Activated CD8-positive, alpha-beta memory T cell treated with anti-CD3 and anti-CD28 coated beads for 1 hour (primary cell): ENCODE measurements at regions not wholly inside any gene's neighbourhood (a gene's known extent, or its start where the extent isn't known, plus 50 kb on each side); places are given as distances from the start of the nearest gene placed in this dataset.
"Not testable (repeated sequence)": the region's sequence is repeated elsewhere in the genome, so short reads cannot be mapped to it uniquely, and the experiment has no call there.

Experiments
- DNase-seq, 2 donors: peaks; one replicate each; pipeline ENCODE4 v3.0.0-alpha.2; 2020; ENCODE audit warnings: low read depth in 1 of 2; ENCODE audit errors: extremely low read depth in 1 of 2

GRCh38 chr9:94183240-94183999 lies 75.7 kb upstream of the ZNF169 start:
- no peak for DNase-seq

- no peak for DNase-seq
Observed at GRCh38 chr9:94188246-94188645, 70.9 kb upstream of the ZNF169 start.

GRCh38 chr9:94191706-94192105 lies 67.4 kb upstream of the ZNF169 start:
- DNase-seq, result not testable (repeated sequence)

DNA sequence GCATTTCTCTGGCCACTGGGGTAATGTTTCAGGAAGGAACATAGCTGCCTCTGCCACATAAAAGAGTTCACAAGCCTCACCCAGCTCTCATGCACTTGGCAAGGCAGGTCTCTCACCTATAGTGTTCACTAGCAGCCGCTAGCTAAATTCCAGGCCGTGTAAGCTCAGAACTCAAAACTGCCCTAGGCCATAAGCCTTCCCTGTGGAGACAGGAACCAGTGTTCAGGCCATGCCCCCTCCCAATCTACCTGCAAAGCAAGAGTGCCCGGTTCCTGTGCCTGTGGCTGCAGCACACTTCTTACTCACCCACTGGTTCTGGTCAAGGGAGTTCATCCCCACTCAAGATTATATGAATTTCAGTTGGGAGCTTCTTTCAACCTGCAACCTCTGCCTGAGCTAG lies 60.7 kb upstream of the ZNF169 start:
- DNase-seq, result no peak

DNA sequence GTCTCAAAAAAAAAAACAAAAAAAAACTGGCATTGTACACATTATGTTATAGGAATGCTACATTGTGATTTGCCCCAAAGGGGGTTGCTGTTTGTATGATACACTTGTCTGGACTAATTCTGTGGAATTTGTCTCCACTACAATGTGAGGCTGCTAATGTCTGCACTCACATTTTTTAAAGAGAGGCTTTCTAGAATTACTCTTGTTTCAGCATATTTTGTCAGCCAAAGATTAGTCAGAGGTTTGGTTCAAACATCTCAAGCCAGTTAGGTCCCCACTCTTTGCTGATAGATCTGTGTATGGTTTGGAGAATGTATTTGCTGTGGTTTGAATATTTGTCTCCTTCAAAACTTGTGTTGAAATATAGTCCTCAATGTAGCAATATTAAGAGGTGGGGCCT lies 59.3 kb upstream of the ZNF169 start:
- DNase-seq, result no peak

DNA sequence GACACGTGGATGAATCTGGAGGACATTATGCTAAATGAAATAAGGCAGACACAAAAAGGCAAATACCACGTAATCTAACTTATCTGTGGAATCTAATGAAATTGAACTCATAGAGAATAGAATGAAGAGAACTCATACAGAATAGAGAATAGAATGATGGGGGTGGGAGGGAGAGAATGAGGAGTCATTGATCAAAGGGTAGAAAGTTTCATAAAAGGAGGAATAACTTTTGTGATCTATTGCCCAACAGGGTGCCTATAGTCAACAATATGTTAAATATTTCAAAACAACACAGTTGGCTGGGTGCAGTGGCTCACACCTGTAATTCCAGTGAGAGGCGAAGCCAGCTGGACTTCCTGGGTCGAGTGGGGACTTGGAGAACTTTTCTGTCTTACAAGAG lies 54.9 kb upstream of the ZNF169 start:
- DNase-seq, result no peak

DNA sequence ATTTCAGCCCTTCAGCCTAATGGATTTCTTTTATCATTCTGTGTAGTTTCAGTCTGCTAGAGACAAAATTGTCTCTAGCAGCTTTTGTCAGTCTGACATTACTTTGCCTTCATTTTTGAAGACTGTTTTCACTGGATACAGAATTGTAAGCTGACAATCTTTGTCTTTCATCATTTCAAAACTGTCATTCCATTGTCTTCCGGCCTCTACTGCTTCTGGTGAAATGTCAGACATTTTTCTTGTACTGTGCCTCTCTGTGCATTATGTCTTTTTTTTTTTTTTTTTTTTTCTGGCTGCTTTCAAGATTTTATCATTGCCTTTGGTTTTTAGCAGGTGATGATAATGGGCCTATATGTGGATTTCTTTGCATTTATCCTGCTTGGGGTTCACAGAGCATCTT lies 51.3 kb upstream of the ZNF169 start:
- no peak for DNase-seq
